SK-N-SH treated with all-trans-retinoic acid at 6 μM for 48 hours (cell line): ENCODE measurements at regions not wholly inside any gene's neighbourhood (a gene's known extent, or its start where the extent isn't known, plus 50 kb on each side); places are given as distances from the start of the nearest gene placed in this dataset.

Experiments used
- ATAC-seq: fragments of 200-7000 bp; cut with Tn5 transposase; 3 replicates; pipeline ENCODE4 v1.9.1; 2020; ENCODE audit warnings: mild to moderate bottlenecking, moderate library complexity
- BACH2 ChIP-seq: fragments of 250-450 bp; sonication (Bioruptor Pico); IDR thresholded peaks from 2 replicates; pipeline ENCODE4 v1.9.0; 2021; ENCODE audit warnings: mild to moderate bottlenecking, borderline replicate concordance
- CREB5 ChIP-seq: fragments of 250-450 bp; sonication (Bioruptor Pico); IDR thresholded peaks from 2 replicates; pipeline ENCODE4 v1.5.1; 2020; ENCODE audit warnings: low read depth, mild to moderate bottlenecking, moderate library complexity
- CSDC2 ChIP-seq: fragments of 250-450 bp; sonication (Bioruptor Pico); IDR thresholded peaks from 2 replicates; pipeline ENCODE4 v1.5.0; 2020; ENCODE audit warnings: mild to moderate bottlenecking, moderate library complexity
- CSRNP3 ChIP-seq: fragments of 250-450 bp; sonication (Bioruptor Pico); IDR thresholded peaks from 2 replicates; pipeline ENCODE4 v1.5.1; 2021; ENCODE audit warnings: mild to moderate bottlenecking, moderate library complexity
- ESRRG ChIP-seq: fragments of 250-450 bp; sonication (Bioruptor Pico); IDR thresholded peaks from 2 replicates; pipeline ENCODE4 v1.6.1; 2021; ENCODE audit warnings: mild to moderate bottlenecking
- GLIS3 ChIP-seq: fragments of 250-450 bp; sonication (Bioruptor Pico); IDR thresholded peaks from 2 replicates; pipeline ENCODE4 v1.5.0; 2020; ENCODE audit warnings: mild to moderate bottlenecking, moderate library complexity
- ISL1 ChIP-seq: fragments of 250-450 bp; sonication (Bioruptor Pico); IDR thresholded peaks from 2 replicates; pipeline ENCODE4 v2.1.2; 2022; ENCODE audit warnings: mild to moderate bottlenecking, moderate library complexity
- OSR1 ChIP-seq: fragments of 250-450 bp; sonication (Bioruptor Pico); IDR thresholded peaks from 2 replicates; pipeline ENCODE4 v1.8.0; 2022; ENCODE audit warnings: moderate library complexity, mild to moderate bottlenecking, inconsistent platforms
- PATZ1 ChIP-seq: fragments of 250-450 bp; sonication (Bioruptor Pico); IDR thresholded peaks from 2 replicates; pipeline ENCODE4 v1.8.0; 2020; ENCODE audit warnings: mild to moderate bottlenecking, moderate library complexity, borderline replicate concordance
- POU6F1 ChIP-seq: fragments of 250-450 bp; sonication (Bioruptor Pico); IDR thresholded peaks from 2 replicates; pipeline ENCODE4 v1.8.0; 2021; ENCODE audit warnings: low read depth, mild to moderate bottlenecking, moderate library complexity, borderline replicate concordance
- PPARA ChIP-seq: fragments of 250-450 bp; sonication (Bioruptor Pico); IDR thresholded peaks from 2 replicates; pipeline ENCODE4 v1.5.0; 2020; ENCODE audit warnings: mild to moderate bottlenecking, borderline replicate concordance
- RARB ChIP-seq: fragments of 250-450 bp; sonication (Bioruptor Pico); IDR thresholded peaks from 2 replicates; pipeline ENCODE4 v1.8.0; 2021; ENCODE audit warnings: mild to moderate bottlenecking, moderate library complexity
- SNAI2 ChIP-seq: fragments of 250-450 bp; sonication (Bioruptor Pico); IDR thresholded peaks from 2 replicates; pipeline ENCODE4 v1.5.0; 2020; ENCODE audit warnings: mild to moderate bottlenecking, moderate library complexity
- TCF4 ChIP-seq: fragments of 250-450 bp; sonication (Bioruptor Pico); IDR thresholded peaks from 2 replicates; pipeline ENCODE4 v1.8.0; 2021; ENCODE audit warnings: mild to moderate bottlenecking, moderate library complexity, borderline replicate concordance
- TOX ChIP-seq: fragments of 250-450 bp; sonication (Bioruptor Pico); IDR thresholded peaks from 2 replicates; pipeline ENCODE4 v1.8.0; 2021; ENCODE audit warnings: mild to moderate bottlenecking, moderate library complexity, borderline replicate concordance
- TSHZ2 ChIP-seq: fragments of 250-450 bp; sonication (Bioruptor Pico); IDR thresholded peaks from 2 replicates; pipeline ENCODE4 v1.5.0; 2020; ENCODE audit warnings: mild to moderate bottlenecking, moderate library complexity
- ZC3H10 ChIP-seq: fragments of 250-450 bp; sonication (Bioruptor Pico); IDR thresholded peaks from 2 replicates; pipeline ENCODE4 v1.5.1; 2021; ENCODE audit warnings: mild to moderate bottlenecking, moderate library complexity
- ZFP3 ChIP-seq: fragments of 250-450 bp; sonication (Bioruptor Pico); IDR thresholded peaks from 2 replicates; pipeline ENCODE4 v1.5.0; 2020; ENCODE audit warnings: mild to moderate bottlenecking, moderate library complexity
- ZFP30 ChIP-seq: fragments of 450-650 bp; formaldehyde crosslinking; IDR thresholded peaks from 2 replicates; pipeline ENCODE4 v1.5.0; 2022; ENCODE audit warnings: mild to moderate bottlenecking, moderate library complexity
- ZNF565 ChIP-seq: fragments of 450-650 bp; formaldehyde crosslinking; conservative IDR thresholded peaks from 2 replicates; pipeline ENCODE4 v1.5.0; 2020; ENCODE audit warnings: low read depth, mild to moderate bottlenecking, moderate library complexity
- ZNF70 ChIP-seq: fragments of 450-650 bp; formaldehyde crosslinking; IDR thresholded peaks from 2 replicates; pipeline ENCODE4 v1.5.0; 2020; ENCODE audit warnings: mild to moderate bottlenecking, moderate library complexity
- ZNF8 ChIP-seq: fragments of 450-650 bp; formaldehyde crosslinking; IDR thresholded peaks from 2 replicates; pipeline ENCODE4 v1.5.0; 2020; ENCODE audit warnings: mild to moderate bottlenecking, moderate library complexity

GRCh38 chr15:36075333-36075732 is 504.1 kb upstream of the CDIN1 start:
- no peak for TF ChIP-seq ZFP30 (CRISPR knock-in tag)
- TF ChIP-seq POU6F1: no peak
- TF ChIP-seq ZNF70: no peak
- no peak for TF ChIP-seq PATZ1 (CRISPR knock-in tag)
- TF ChIP-seq ZNF8: no peak
- no peak for TF ChIP-seq CSRNP3 (CRISPR knock-in tag)
- no peak for TF ChIP-seq SNAI2
- TF ChIP-seq BACH2 (CRISPR knock-in tag): no peak
- TF ChIP-seq TOX: no peak
- TF ChIP-seq GLIS3 (CRISPR knock-in tag): no peak
- no peak for TF ChIP-seq PPARA (CRISPR knock-in tag)
- no peak for TF ChIP-seq CREB5 (CRISPR knock-in tag)
- TF ChIP-seq CSDC2: no peak
- TF ChIP-seq ZC3H10: no peak
- TF ChIP-seq RARB (CRISPR knock-in tag): no peak
- no peak for TF ChIP-seq ISL1 (CRISPR knock-in tag)
- no peak for TF ChIP-seq ZFP3 (CRISPR knock-in tag)
- ATAC-seq: peak; percentile 79

- ATAC-seq: no peak
- TF ChIP-seq TCF4 (CRISPR knock-in tag) (no peak), TOX (no peak), OSR1 (CRISPR knock-in tag) (no peak), ZNF70 (no peak), ZNF8 (no peak), CREB5 (CRISPR knock-in tag) (no peak), RARB (CRISPR knock-in tag) (no peak), CSDC2 (no peak), BACH2 (CRISPR knock-in tag) (no peak), PATZ1 (CRISPR knock-in tag) (no peak), TSHZ2 (CRISPR knock-in tag) (no peak), GLIS3 (CRISPR knock-in tag) (no peak), CSRNP3 (CRISPR knock-in tag) (no peak), SNAI2 (no peak), ESRRG (CRISPR knock-in tag) (no peak), POU6F1 (no peak), ZNF565 (CRISPR knock-in tag) (no peak), ISL1 (CRISPR knock-in tag) (no peak), ZC3H10 (no peak), PPARA (CRISPR knock-in tag) (no peak)
These were observed 500.4 kb upstream of the CDIN1 start for GRCh38 chr15:36079021-36079420.
